ENCODE measurements at regions not wholly inside any gene's neighbourhood (a gene's known extent, or its start where the extent isn't known, plus 50 kb on each side); places are given as distances from the start of the nearest gene placed in this dataset.

DNA sequence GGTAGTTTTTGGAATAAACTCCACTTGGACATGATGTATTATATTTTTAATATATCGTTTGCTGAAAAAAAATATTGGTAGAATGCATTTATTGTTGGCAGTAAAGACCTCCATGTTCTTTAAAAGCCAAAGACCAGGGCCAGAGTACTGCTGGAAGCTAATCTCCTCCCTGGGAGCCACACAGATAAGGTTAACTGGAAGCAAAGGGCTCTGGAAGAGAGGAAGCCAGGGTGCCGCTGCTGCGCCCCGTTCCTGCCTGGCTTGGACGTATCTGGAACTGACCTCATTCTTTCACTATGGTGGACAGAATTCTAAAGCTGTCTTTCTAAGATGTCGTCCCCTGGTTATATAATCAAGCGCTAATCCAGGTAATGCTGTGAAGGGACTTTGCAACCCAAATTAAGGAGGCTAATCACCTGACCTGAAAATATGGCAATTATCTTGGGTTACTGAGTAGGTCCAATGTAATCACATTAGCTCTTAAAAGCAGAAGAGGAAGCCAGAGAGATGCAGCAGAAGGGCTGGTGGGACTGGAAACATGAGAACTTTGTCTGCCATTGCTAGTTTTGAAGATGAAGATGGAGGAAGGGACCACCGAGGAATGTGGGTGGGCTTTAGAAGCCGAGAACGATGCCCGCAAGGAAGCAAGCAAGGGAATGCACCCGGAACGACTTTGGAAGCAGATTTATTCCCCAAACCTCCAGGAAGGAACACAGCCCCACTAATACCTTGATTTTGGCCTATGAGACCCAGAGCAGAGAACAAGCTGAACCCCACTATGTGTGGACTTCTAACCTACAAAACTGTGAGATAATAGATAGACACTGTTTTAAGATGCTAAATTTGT is 167.7 kb upstream of the KCNJ15 start:
- TF ChIP-seq, protein P1, sequence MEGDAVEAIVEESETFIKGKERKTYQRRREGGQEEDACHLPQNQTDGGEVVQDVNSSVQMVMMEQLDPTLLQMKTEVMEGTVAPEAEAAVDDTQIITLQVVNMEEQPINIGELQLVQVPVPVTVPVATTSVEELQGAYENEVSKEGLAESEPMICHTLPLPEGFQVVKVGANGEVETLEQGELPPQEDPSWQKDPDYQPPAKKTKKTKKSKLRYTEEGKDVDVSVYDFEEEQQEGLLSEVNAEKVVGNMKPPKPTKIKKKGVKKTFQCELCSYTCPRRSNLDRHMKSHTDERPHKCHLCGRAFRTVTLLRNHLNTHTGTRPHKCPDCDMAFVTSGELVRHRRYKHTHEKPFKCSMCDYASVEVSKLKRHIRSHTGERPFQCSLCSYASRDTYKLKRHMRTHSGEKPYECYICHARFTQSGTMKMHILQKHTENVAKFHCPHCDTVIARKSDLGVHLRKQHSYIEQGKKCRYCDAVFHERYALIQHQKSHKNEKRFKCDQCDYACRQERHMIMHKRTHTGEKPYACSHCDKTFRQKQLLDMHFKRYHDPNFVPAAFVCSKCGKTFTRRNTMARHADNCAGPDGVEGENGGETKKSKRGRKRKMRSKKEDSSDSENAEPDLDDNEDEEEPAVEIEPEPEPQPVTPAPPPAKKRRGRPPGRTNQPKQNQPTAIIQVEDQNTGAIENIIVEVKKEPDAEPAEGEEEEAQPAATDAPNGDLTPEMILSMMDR (IDR thresholded peaks at IDR 0.05; ENCODE audit: low read length), result no peak
- no peak for TF ChIP-seq EZH2 (optimal IDR thresholded peaks at IDR 0.05; ENCODE audit: low read depth, low read length)
- TF ChIP-seq EZH2phosphoT487 (IDR thresholded peaks at IDR 0.05; ENCODE audit: low read length), result no peak
